ENCODE measurements at regions not wholly inside any gene's neighbourhood (a gene's known extent, or its start where the extent isn't known, plus 50 kb on each side); places are given as distances from the start of the nearest gene placed in this dataset.

- Histone ChIP-seq H3K14ac (ENCODE audit: low read length) (no peak overlapping the region), H3K4ac (ENCODE audit: low read length) (no peak overlapping the region), H2AFZ (ENCODE audit: low read length) (no peak overlapping the region), H2AK5ac (ENCODE audit: low read depth, low read length) (no peak overlapping the region), H3K79me1 (ENCODE audit: low read depth, low read length) (no peaks in the 10 kb centered on the region), H2BK15ac (ENCODE audit: low read length) (no peak overlapping the region), H3K23ac (ENCODE audit: low read depth, low read length, poor library complexity) (no peak overlapping the region), H4K8ac (ENCODE audit: low read depth, low read length) (no peak overlapping the region), H2BK5ac (ENCODE audit: low read length) (no peak overlapping the region), H3K4me2 (ENCODE audit: insufficient read depth, low read length, poor library complexity, severe bottlenecking) (no peak overlapping the region), H3K18ac (ENCODE audit: low read length) (no peak overlapping the region), H3K27me3 (ENCODE audit: control insufficient read depth in 3 of 3, insufficient read depth in 3 of 3, low read depth in 1 of 3, low read length in 3 of 3) (no peaks in the 10 kb centered on the region), H2BK120ac (ENCODE audit: low read depth, low read length) (no peak overlapping the region), H3K4me3 (ENCODE audit: low read length in 2 of 2) (no peak overlapping the region), H3K9ac (ENCODE audit: low read depth, low read length, poor library complexity) (no peak overlapping the region), H3K36me3 (replicated peaks in 1 of 2; ENCODE audit: control insufficient read depth in 2 of 2, insufficient read depth in 2 of 2, low read length in 2 of 2) (no peaks in the 10 kb centered on the region), H3K9me3 (replicated peaks in 1 of 2; ENCODE audit: control insufficient read depth in 2 of 2, insufficient read depth in 1 of 2, low read depth in 1 of 2, low read length in 2 of 2) (no peaks in the 10 kb centered on the region), H4K91ac (ENCODE audit: low read depth, low read length, poor library complexity) (no peak overlapping the region), H3K27ac (replicated peaks; ENCODE audit: low read length) (no peak overlapping the region), H2BK12ac (ENCODE audit: low read length) (no peak overlapping the region), H3K4me1 (ENCODE audit: control insufficient read depth in 2 of 2, insufficient read depth in 1 of 2, low read depth in 1 of 2, low read length in 2 of 2) (no peaks in the 10 kb centered on the region)
- no CpG with 5 or more reads among the region's 1 CpG for WGBS, 2 donors (ENCODE audit: extremely low coverage in 2 of 2, insufficient read length in 2 of 2, insufficient replicate concordance in 1 of 2)
- no peak for DNase-seq (ENCODE audit: low spot score)
Measured at GRCh38 chr11:25435197-25435596, 896.7 kb upstream of the ANO3 start.

GRCh38 chr11:25436326-25436725, 895.6 kb upstream of the ANO3 start:
- H3K14ac ChIP-seq (ENCODE audit: low read length), result no peak overlapping the region
- no peak overlapping the region for H2BK5ac ChIP-seq (ENCODE audit: low read length)
- H3K4ac ChIP-seq (ENCODE audit: low read length), result no peak overlapping the region
- H3K18ac ChIP-seq (ENCODE audit: low read length), result no peak overlapping the region
- DNase-seq (ENCODE audit: low spot score), result no peak
- no peak overlapping the region for H2AK5ac ChIP-seq (ENCODE audit: low read depth, low read length)
- H3K4me2 ChIP-seq (ENCODE audit: insufficient read depth, low read length, poor library complexity, severe bottlenecking), result no peak overlapping the region
- no peaks in the 10 kb centered on the region for H3K79me1 ChIP-seq (ENCODE audit: low read depth, low read length)
- no peaks in the 10 kb centered on the region for H3K36me3 ChIP-seq (replicated peaks in 1 of 2; ENCODE audit: control insufficient read depth in 2 of 2, insufficient read depth in 2 of 2, low read length in 2 of 2)
- WGBS, 2 donors (ENCODE audit: extremely low coverage in 2 of 2, insufficient read length in 2 of 2, insufficient replicate concordance in 1 of 2), result no CpG with 5 or more reads among the region's 2 CpGs
- no peak overlapping the region for H2BK12ac ChIP-seq (ENCODE audit: low read length)
- no peak overlapping the region for H3K4me3 ChIP-seq (ENCODE audit: low read length in 2 of 2)
- no peak overlapping the region for H4K91ac ChIP-seq (ENCODE audit: low read depth, low read length, poor library complexity)
- no peak overlapping the region for H3K27ac ChIP-seq (replicated peaks; ENCODE audit: low read length)
- H3K23ac ChIP-seq (ENCODE audit: low read depth, low read length, poor library complexity), result no peak overlapping the region
- no peaks in the 10 kb centered on the region for H3K4me1 ChIP-seq (ENCODE audit: control insufficient read depth in 2 of 2, insufficient read depth in 1 of 2, low read depth in 1 of 2, low read length in 2 of 2)
- H3K27me3 ChIP-seq (ENCODE audit: control insufficient read depth in 3 of 3, insufficient read depth in 3 of 3, low read depth in 1 of 3, low read length in 3 of 3), result no peaks in the 10 kb centered on the region
- H3K9me3 ChIP-seq (replicated peaks in 1 of 2; ENCODE audit: control insufficient read depth in 2 of 2, insufficient read depth in 1 of 2, low read depth in 1 of 2, low read length in 2 of 2), result no peaks in the 10 kb centered on the region
- H2BK15ac ChIP-seq (ENCODE audit: low read length), result no peak overlapping the region
- H2AFZ ChIP-seq (ENCODE audit: low read length), result no peak overlapping the region
- no peak overlapping the region for H4K8ac ChIP-seq (ENCODE audit: low read depth, low read length)
- no peak overlapping the region for H3K9ac ChIP-seq (ENCODE audit: low read depth, low read length, poor library complexity)
- H2BK120ac ChIP-seq (ENCODE audit: low read depth, low read length), result no peak overlapping the region

- H3K4me3 ChIP-seq (ENCODE audit: low read length in 2 of 2), result no peak overlapping the region
Measured at GRCh38 chr11:25441421-25441820, 890.5 kb upstream of the ANO3 start.

GRCh38 chr11:25449091-25449490, 882.8 kb upstream of the ANO3 start:
- Histone ChIP-seq H2BK120ac (ENCODE audit: low read depth, low read length) (no peak overlapping the region), H3K36me3 (replicated peaks in 1 of 2; ENCODE audit: control insufficient read depth in 2 of 2, insufficient read depth in 2 of 2, low read length in 2 of 2) (no peaks in the 10 kb centered on the region), H3K4me2 (ENCODE audit: insufficient read depth, low read length, poor library complexity, severe bottlenecking) (no peak overlapping the region), H3K23ac (ENCODE audit: low read depth, low read length, poor library complexity) (no peak overlapping the region), H3K14ac (ENCODE audit: low read length) (no peak overlapping the region), H2BK5ac (ENCODE audit: low read length) (no peak overlapping the region), H2AK5ac (ENCODE audit: low read depth, low read length) (no peak overlapping the region), H4K91ac (ENCODE audit: low read depth, low read length, poor library complexity) (no peak overlapping the region), H2BK15ac (ENCODE audit: low read length) (no peak overlapping the region), H4K8ac (ENCODE audit: low read depth, low read length) (no peak overlapping the region), H2AFZ (ENCODE audit: low read length) (no peak overlapping the region), H3K79me1 (ENCODE audit: low read depth, low read length) (no peaks in the 10 kb centered on the region), H2BK12ac (ENCODE audit: low read length) (no peak overlapping the region), H3K18ac (ENCODE audit: low read length) (no peak overlapping the region), H3K4ac (ENCODE audit: low read length) (no peak overlapping the region), H3K9ac (ENCODE audit: low read depth, low read length, poor library complexity) (no peak overlapping the region), H3K9me3 (replicated peaks in 1 of 2; ENCODE audit: control insufficient read depth in 2 of 2, insufficient read depth in 1 of 2, low read depth in 1 of 2, low read length in 2 of 2) (no peaks in the 10 kb centered on the region), H3K4me1 (ENCODE audit: control insufficient read depth in 2 of 2, insufficient read depth in 1 of 2, low read depth in 1 of 2, low read length in 2 of 2) (no peaks in the 10 kb centered on the region), H3K27me3 (ENCODE audit: control insufficient read depth in 3 of 3, insufficient read depth in 3 of 3, low read depth in 1 of 3, low read length in 3 of 3) (no peaks in the 10 kb centered on the region), H3K4me3 (ENCODE audit: low read length in 2 of 2) (no peak overlapping the region), H3K27ac (replicated peaks; ENCODE audit: low read length) (no peak overlapping the region)
- WGBS, 2 donors (ENCODE audit: extremely low coverage in 2 of 2, insufficient read length in 2 of 2, insufficient replicate concordance in 1 of 2), result no CpG with 5 or more reads among the region's 1 CpG
- DNase-seq (ENCODE audit: low spot score), result no peak

More at GRCh38 chr11:25441421-25441820, 890.5 kb upstream of the ANO3 start:
- Histone ChIP-seq H3K9me3 (replicated peaks in 1 of 2; ENCODE audit: control insufficient read depth in 2 of 2, insufficient read depth in 1 of 2, low read depth in 1 of 2, low read length in 2 of 2) (no peaks in the 10 kb centered on the region), H2AK5ac (ENCODE audit: low read depth, low read length) (no peak overlapping the region), H3K27ac (replicated peaks; ENCODE audit: low read length) (no peak overlapping the region), H2BK120ac (ENCODE audit: low read depth, low read length) (no peak overlapping the region), H2BK5ac (ENCODE audit: low read length) (no peak overlapping the region), H3K27me3 (ENCODE audit: control insufficient read depth in 3 of 3, insufficient read depth in 3 of 3, low read depth in 1 of 3, low read length in 3 of 3) (no peaks in the 10 kb centered on the region), H3K4ac (ENCODE audit: low read length) (no peak overlapping the region), H4K91ac (ENCODE audit: low read depth, low read length, poor library complexity) (no peak overlapping the region), H3K36me3 (replicated peaks in 1 of 2; ENCODE audit: control insufficient read depth in 2 of 2, insufficient read depth in 2 of 2, low read length in 2 of 2) (no peaks in the 10 kb centered on the region), H2BK12ac (ENCODE audit: low read length) (no peak overlapping the region), H4K8ac (ENCODE audit: low read depth, low read length) (no peak overlapping the region), H3K18ac (ENCODE audit: low read length) (no peak overlapping the region), H2BK15ac (ENCODE audit: low read length) (no peak overlapping the region), H3K4me1 (ENCODE audit: control insufficient read depth in 2 of 2, insufficient read depth in 1 of 2, low read depth in 1 of 2, low read length in 2 of 2) (no peaks in the 10 kb centered on the region), H2AFZ (ENCODE audit: low read length) (no peak overlapping the region), H3K14ac (ENCODE audit: low read length) (no peak overlapping the region), H3K79me1 (ENCODE audit: low read depth, low read length) (no peaks in the 10 kb centered on the region), H3K4me2 (ENCODE audit: insufficient read depth, low read length, poor library complexity, severe bottlenecking) (no peak overlapping the region), H3K23ac (ENCODE audit: low read depth, low read length, poor library complexity) (no peak overlapping the region), H3K9ac (ENCODE audit: low read depth, low read length, poor library complexity) (no peak overlapping the region)
- WGBS, 2 donors (ENCODE audit: extremely low coverage in 2 of 2, insufficient read length in 2 of 2, insufficient replicate concordance in 1 of 2), result no CpG with 5 or more reads among the region's 3 CpGs
- DNase-seq (ENCODE audit: low spot score), result no peak

Data from neuronal stem cell (in vitro differentiated cells).